Cardiac fibroblast (primary cell): ENCODE measurements at regions not wholly inside any gene's neighbourhood (a gene's known extent, or its start where the extent isn't known, plus 50 kb on each side); places are given as distances from the start of the nearest gene placed in this dataset.

ENCODE experiments used
- DNase-seq, 2 donors: peaks; one replicate each; pipeline versions ENCODE4 v3.0.0 to v3.0.0-alpha.2; 2010; ENCODE audit warnings: low read depth in 2 of 2
- H3K4me3 ChIP-seq, 2 donors: replicated peaks in 1 of 2; 1 replicate in 1 of 2; 2 replicates in 1 of 2; pipeline ENCODE4 v1.5.1; 2011; ENCODE audit warnings: low read depth in 2 of 2, low read length in 2 of 2, mild to moderate bottlenecking in 2 of 2, moderate library complexity in 1 of 2
- CTCF ChIP-seq: IDR thresholded peaks from one replicate; pipeline ENCODE4 v1.5.1; 2011; ENCODE audit warnings: low read depth, mild to moderate bottlenecking, low read length, inconsistent platforms

- no peak for TF ChIP-seq CTCF
- H3K4me3 ChIP-seq, result no peak overlapping the region
- DNase-seq, result no peak
Measured at GRCh38 chr9:84481636-84482218, 141.2 kb upstream of the SLC28A3 start.

- no peak for DNase-seq
- no peak for TF ChIP-seq CTCF
- H3K4me3 ChIP-seq, result no peak overlapping the region
Measured at GRCh38 chr9:84482607-84483006, 142.0 kb upstream of the SLC28A3 start.

GRCh38 chr9:84484172-84484571 is 143.6 kb upstream of the SLC28A3 start:
- TF ChIP-seq CTCF, result no peak
- no peak overlapping the region for H3K4me3 ChIP-seq
- no peak for DNase-seq

- no peak for TF ChIP-seq CTCF
- DNase-seq, result no peak
- H3K4me3 ChIP-seq, result no peak overlapping the region
Measured at GRCh38 chr9:84485539-84485938, 145.0 kb upstream of the SLC28A3 start.

GRCh38 chr9:84486663-84487062 is 146.1 kb upstream of the SLC28A3 start:
- H3K4me3 ChIP-seq, result no peak overlapping the region
- no peak for DNase-seq
- no peak for TF ChIP-seq CTCF

- no peak for TF ChIP-seq CTCF
- H3K4me3 ChIP-seq, result no peak overlapping the region
- DNase-seq, result no peak
Measured at GRCh38 chr9:84490206-84490841, 149.8 kb upstream of the SLC28A3 start.

GRCh38 chr9:84490842-84491325 is 150.3 kb upstream of the SLC28A3 start:
- TF ChIP-seq CTCF, result no peak
- no peak for DNase-seq

More at GRCh38 chr9:84490842-84491325, 150.3 kb upstream of the SLC28A3 start:
- no peak overlapping the region for H3K4me3 ChIP-seq
